ENCODE measurements at regions not wholly inside any gene's neighbourhood (a gene's known extent, or its start where the extent isn't known, plus 50 kb on each side); places are given as distances from the start of the nearest gene placed in this dataset.

DNA sequence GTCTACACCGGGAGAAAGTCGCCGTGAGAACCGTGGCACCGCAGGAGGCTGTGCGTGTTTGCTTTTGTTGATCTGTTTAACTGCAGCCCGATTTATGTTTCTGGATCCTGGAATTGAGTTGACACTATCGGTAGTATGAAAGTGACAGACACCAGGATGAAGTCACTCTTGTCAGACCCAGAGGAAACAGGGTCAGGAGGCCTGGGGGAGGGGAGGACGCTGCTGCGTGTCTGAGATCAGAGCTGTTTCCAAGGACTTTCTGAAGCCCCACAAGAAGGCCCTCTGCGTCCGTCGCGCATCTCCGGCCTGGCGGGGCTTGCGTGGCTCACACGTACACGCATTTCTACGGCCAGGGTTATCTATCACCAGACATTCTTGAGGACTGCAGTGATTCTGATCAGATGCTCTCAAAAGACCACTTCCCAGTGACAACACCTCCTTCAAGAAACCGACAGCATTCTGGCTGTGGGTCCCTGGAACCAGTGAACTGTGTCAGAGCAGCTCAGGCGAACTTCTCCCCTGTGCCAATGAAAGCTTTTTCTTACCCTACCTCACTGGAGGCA lies 263.4 kb downstream of the ADGRD1 start:
- Histone ChIP-seq H3K9ac (no peak overlapping the region), H3K4me3 (ENCODE audit: low read depth, low read length) (no peak overlapping the region), H3K27me3 (ENCODE audit: control insufficient read depth, insufficient read depth, low read length) (no peaks in the 10 kb centered on the region), H3K4me2 (ENCODE audit: low read length) (no peak overlapping the region), H3K9me3 (ENCODE audit: control insufficient read depth, low read length) (no peaks in the 10 kb centered on the region), H3K36me3 (ENCODE audit: control insufficient read depth, insufficient read depth, low read length) (no peaks in the 10 kb centered on the region), H3K4me1 (peaks cover 6% of the 10 kb centered on the region), H3K27ac (no peak overlapping the region), H3K79me2 (no peaks in the 10 kb centered on the region), H2AFZ (no peak overlapping the region)
- TF ChIP-seq, protein P1, sequence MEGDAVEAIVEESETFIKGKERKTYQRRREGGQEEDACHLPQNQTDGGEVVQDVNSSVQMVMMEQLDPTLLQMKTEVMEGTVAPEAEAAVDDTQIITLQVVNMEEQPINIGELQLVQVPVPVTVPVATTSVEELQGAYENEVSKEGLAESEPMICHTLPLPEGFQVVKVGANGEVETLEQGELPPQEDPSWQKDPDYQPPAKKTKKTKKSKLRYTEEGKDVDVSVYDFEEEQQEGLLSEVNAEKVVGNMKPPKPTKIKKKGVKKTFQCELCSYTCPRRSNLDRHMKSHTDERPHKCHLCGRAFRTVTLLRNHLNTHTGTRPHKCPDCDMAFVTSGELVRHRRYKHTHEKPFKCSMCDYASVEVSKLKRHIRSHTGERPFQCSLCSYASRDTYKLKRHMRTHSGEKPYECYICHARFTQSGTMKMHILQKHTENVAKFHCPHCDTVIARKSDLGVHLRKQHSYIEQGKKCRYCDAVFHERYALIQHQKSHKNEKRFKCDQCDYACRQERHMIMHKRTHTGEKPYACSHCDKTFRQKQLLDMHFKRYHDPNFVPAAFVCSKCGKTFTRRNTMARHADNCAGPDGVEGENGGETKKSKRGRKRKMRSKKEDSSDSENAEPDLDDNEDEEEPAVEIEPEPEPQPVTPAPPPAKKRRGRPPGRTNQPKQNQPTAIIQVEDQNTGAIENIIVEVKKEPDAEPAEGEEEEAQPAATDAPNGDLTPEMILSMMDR (IDR thresholded peaks at IDR 0.05) = no peak

DNA sequence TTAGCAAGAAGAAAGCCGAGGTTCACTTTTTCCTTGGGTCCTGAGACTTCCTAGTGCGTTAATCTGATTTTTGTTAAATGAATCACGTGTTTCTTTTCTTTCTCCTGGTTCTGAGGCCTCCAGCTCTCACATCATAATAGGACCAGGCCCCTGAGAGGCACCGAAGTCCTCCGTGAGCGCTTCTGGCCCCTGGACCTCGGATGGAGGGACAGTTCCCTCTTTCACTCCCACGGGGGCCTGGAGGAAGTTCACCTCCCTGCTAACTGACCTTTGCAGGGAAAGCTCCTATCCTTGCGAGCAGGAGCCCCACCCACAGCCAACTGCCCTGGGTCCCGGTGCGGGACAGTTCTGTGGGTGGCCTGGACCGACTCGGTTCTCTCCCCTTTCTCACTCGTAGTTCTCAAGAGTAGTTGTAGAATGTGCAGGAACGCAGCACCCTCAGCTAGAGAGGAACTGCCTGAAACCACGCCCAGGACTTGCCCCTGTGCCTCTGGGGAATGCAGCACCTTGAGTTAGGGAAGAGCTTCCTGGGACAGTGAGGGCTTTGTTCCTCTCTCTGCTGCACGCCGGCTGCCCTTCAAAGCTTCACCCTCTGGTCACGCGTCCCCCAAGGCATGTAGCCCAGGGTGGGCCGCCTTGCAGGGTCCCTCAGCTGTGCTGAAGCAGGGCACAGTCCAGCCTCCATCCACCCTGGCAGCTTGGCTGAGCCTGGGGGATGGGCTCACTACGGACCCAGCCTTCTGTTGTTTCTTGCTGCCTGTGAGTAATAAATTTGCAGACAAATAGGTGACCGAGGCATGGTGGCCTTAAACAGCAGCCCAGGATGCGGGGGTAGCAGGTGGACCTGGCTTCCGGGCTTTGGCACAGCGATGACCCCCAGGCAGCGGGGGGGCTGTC lies 264.6 kb downstream of the ADGRD1 start:
- H3K36me3 ChIP-seq (ENCODE audit: control insufficient read depth, insufficient read depth, low read length) = no peaks in the 10 kb centered on the region
- no peak overlapping the region for H3K27ac ChIP-seq
- no peaks in the 10 kb centered on the region for H3K79me2 ChIP-seq
- no peak overlapping the region for H3K4me2 ChIP-seq (ENCODE audit: low read length)
- H2AFZ ChIP-seq = peak overlapping the region; percentile 21
- no peaks in the 10 kb centered on the region for H3K27me3 ChIP-seq (ENCODE audit: control insufficient read depth, insufficient read depth, low read length)
- H3K4me3 ChIP-seq (ENCODE audit: low read depth, low read length) = no peak overlapping the region
- no peak overlapping the region for H3K9ac ChIP-seq
- peaks cover 8% of the 10 kb centered on the region for H3K4me1 ChIP-seq
- TF ChIP-seq, protein P1 (IDR thresholded peaks at IDR 0.05) = no peak
- H3K9me3 ChIP-seq (ENCODE audit: control insufficient read depth, low read length) = no peaks in the 10 kb centered on the region

DNA sequence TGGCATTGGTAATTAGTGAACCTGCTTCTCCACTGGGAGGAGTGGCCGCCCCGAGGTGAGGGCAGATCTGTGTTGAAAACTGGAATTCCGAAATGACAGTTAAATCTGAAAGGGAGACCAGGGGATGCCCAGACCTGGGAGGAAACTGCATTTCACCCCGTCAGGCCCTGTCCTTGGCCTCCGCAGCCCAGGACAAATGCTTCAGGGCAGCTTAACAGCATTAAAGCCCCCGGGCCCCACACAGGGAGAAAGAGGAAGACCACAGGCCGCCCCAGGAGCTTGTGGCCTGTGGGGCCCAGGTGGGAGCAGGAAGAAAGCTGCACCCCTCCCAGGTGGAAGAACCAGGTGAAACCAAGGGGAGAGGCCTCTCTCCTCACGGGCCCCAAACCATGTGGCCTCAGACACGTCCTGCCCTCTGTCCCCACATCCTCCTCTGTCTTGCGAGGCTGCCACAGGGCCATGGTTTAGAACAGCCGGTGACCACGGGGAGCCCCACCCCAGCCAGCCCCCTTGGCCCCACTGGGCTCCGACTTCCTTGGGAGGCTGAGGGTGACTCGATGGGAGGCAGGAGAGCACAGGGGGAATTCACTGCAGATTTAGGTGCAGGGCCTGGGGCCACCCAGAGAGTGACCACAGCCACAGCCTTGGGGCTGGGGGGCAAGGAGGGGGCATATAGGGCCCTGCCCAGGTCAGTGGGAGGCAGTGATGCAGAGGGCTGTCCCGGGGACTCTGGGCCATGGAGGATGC lies 265.4 kb downstream of the ADGRD1 start:
- TF ChIP-seq, protein P1 (IDR thresholded peaks at IDR 0.05) = no peak
- Histone ChIP-seq H3K4me2 (ENCODE audit: low read length) (no peak overlapping the region), H3K27me3 (ENCODE audit: control insufficient read depth, insufficient read depth, low read length) (no peaks in the 10 kb centered on the region), H3K4me1 (peaks cover 8% of the 10 kb centered on the region), H3K27ac (no peak overlapping the region), H2AFZ (no peak overlapping the region), H3K79me2 (no peaks in the 10 kb centered on the region), H3K9ac (no peak overlapping the region), H3K36me3 (ENCODE audit: control insufficient read depth, insufficient read depth, low read length) (no peaks in the 10 kb centered on the region), H3K4me3 (ENCODE audit: low read depth, low read length) (no peak overlapping the region), H3K9me3 (ENCODE audit: control insufficient read depth, low read length) (no peaks in the 10 kb centered on the region)

DNA sequence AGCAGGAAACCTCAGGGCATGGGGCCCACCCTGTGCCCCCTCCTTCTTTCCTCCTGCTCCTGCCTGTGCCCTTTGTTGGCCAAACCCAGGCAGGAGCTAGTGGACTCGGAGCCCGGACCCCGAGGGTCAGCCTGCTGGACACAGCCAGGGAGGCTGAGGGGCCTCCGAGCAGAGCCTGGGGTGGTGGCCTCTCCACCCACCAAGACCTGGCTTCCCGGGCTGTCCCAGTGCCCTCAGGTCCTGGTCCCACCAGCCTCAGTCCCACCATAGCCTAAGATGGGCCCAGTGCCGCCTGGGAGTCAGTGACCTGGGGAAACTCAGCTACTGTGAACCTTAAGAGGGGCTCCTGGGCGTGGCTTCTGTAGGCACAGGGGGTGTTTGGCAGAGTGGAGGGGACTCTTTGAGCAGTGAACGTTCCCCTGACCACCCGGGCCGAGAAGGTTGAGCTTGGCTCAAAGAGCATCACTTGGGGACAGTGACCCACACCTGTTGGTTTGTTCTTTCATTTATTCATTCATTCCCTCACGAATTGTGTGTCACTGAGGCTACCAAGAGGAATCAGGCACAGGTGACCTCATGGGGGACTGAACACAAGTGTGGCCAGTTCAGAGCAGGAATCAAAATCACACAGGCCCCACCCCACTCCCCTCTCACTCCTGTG lies 266.1 kb downstream of the ADGRD1 start:
- TF ChIP-seq, protein P1 (IDR thresholded peaks at IDR 0.05) = no peak
- no peak overlapping the region for H2AFZ ChIP-seq
- peaks cover 8% of the 10 kb centered on the region for H3K4me1 ChIP-seq
- no peaks in the 10 kb centered on the region for H3K36me3 ChIP-seq (ENCODE audit: control insufficient read depth, insufficient read depth, low read length)
- H3K27ac ChIP-seq = no peak overlapping the region
- H3K9me3 ChIP-seq (ENCODE audit: control insufficient read depth, low read length) = no peaks in the 10 kb centered on the region
- no peak overlapping the region for H3K9ac ChIP-seq
- H3K4me2 ChIP-seq (ENCODE audit: low read length) = no peak overlapping the region
- no peaks in the 10 kb centered on the region for H3K27me3 ChIP-seq (ENCODE audit: control insufficient read depth, insufficient read depth, low read length)
- H3K79me2 ChIP-seq = no peaks in the 10 kb centered on the region
- H3K4me3 ChIP-seq (ENCODE audit: low read depth, low read length) = no peak overlapping the region

Measured in parathyroid adenoma (tissue), 2 donors.